SK-N-SH (cell line): ENCODE measurements at regions not wholly inside any gene's neighbourhood (a gene's known extent, or its start where the extent isn't known, plus 50 kb on each side); places are given as distances from the start of the nearest gene placed in this dataset.

Experiments used
- CTCF ChIA-PET: fragments of 300-600, 350-600 bp; formaldehyde crosslinking; extraction: SDS; loops from one replicate; lab custom pipeline; 2021; lab: Yijun Ruan, JAX
- POLR2A ChIA-PET: fragments of 350-600 bp; sonication (Branson Sonifier 250); formaldehyde crosslinking; extraction: SDS; loops from one replicate; lab custom pipeline; 2020; ENCODE audit warnings: antibody characterized with exemption, inconsistent platforms; lab: Yijun Ruan, JAX
- DNase-seq: peaks from one replicate; pipeline ENCODE4 v3.0.0; 2012
- H2AFZ ChIP-seq: fragments of 200-600 bp; sonication (generic); 2 replicates; pipeline ENCODE4 v1.8.1; 2016; ENCODE audit warnings: antibody characterized with exemption, mild to moderate bottlenecking, low read depth
- H3F3A ChIP-seq: fragments of 200-600 bp; sonication (generic); replicated peaks from 2 replicates; pipeline ENCODE3; 2016; ENCODE audit warnings: antibody characterized with exemption, mild to moderate bottlenecking; ENCODE audit not compliant: insufficient read depth
- H3K27ac ChIP-seq, 2 experiments: fragments of 200-500 bp in 1 of 2; fragments of 200-600 bp in 1 of 2; sonication (Bioruptor generic) in 1 of 2; sonication (generic), shearing (Covaris generic) in 1 of 2; 2 replicates each; pipeline versions ENCODE4 v1.5.1 to v1.6.1; 2014 to 2016; ENCODE audit warnings: low read depth in 2 of 2, inconsistent platforms in 1 of 2, low read length in 1 of 2, mild to moderate bottlenecking in 1 of 2, mixed read lengths in 1 of 2
- H3K27me3 ChIP-seq: fragments of 200-600 bp; sonication (generic), shearing (Covaris generic); 2 replicates; pipeline ENCODE4 v1.6.1; 2016; ENCODE audit warnings: mixed run types; ENCODE audit not compliant: insufficient read depth
- H3K36me3 ChIP-seq, 2 experiments: fragments of 200-500 bp in 1 of 2; fragments of 200-600 bp in 1 of 2; sonication (Bioruptor generic) in 1 of 2; sonication (generic) in 1 of 2; replicated peaks in 1 of 2; 2 replicates each; pipeline versions ENCODE3 to v1.5.1; 2014 to 2016; ENCODE audit warnings: low read length in 1 of 2, mild to moderate bottlenecking in 1 of 2; ENCODE audit not compliant: insufficient read depth in 2 of 2, control insufficient read depth in 1 of 2
- H3K4me1 ChIP-seq, 2 experiments: fragments of 200-500 bp in 1 of 2; fragments of 200-600 bp in 1 of 2; sonication (Bioruptor generic) in 1 of 2; sonication (generic), shearing (Covaris generic) in 1 of 2; 2 replicates each; pipeline versions ENCODE4 v1.5.1 to v1.6.1; 2014 to 2016; ENCODE audit warnings: low read depth in 1 of 2, low read length in 1 of 2, mixed run types in 1 of 2; ENCODE audit not compliant: insufficient read depth in 2 of 2, control insufficient read depth in 1 of 2
- H3K4me2 ChIP-seq: fragments of 200-600 bp; sonication (generic), shearing (Covaris generic); 2 replicates; pipeline ENCODE4 v1.6.1; 2017; ENCODE audit warnings: mixed run types
- H3K4me3 ChIP-seq, 2 experiments: fragments of 200-500 bp in 1 of 2; fragments of 200-600 bp in 1 of 2; sonication (Bioruptor generic) in 1 of 2; sonication (generic), shearing (Covaris generic) in 1 of 2; 2 replicates each; pipeline versions ENCODE4 v1.5.1 to v1.8.1; 2014 to 2016; ENCODE audit warnings: low read depth in 2 of 2, inconsistent platforms in 1 of 2, low read length in 1 of 2, mild to moderate bottlenecking in 1 of 2, mixed read lengths in 1 of 2, moderate library complexity in 1 of 2
- H3K79me2 ChIP-seq: fragments of 200-600 bp; sonication (generic); 2 replicates; pipeline ENCODE4 v1.8.1; 2017; ENCODE audit warnings: mild to moderate bottlenecking; ENCODE audit not compliant: insufficient read depth
- H3K9ac ChIP-seq: fragments of 200-600 bp; sonication (generic); 2 replicates; pipeline ENCODE4 v1.6.1; 2017; ENCODE audit warnings: mixed run types
- H3K9me2 ChIP-seq: fragments of 200-600 bp; sonication (generic); 2 replicates; pipeline ENCODE4 v1.6.1; 2017; ENCODE audit warnings: mixed run types
- H3K9me3 ChIP-seq: fragments of 200-600 bp; sonication (generic); 2 replicates; pipeline ENCODE4 v1.6.1; 2017; ENCODE audit warnings: mixed run types, mild to moderate bottlenecking, moderate library complexity
- H4K20me1 ChIP-seq: fragments of 200-600 bp; sonication (generic); 2 replicates; pipeline ENCODE4 v1.6.1; 2017; ENCODE audit warnings: mild to moderate bottlenecking, mixed run types; ENCODE audit not compliant: insufficient read depth
- ELF1 ChIP-seq: IDR thresholded peaks from 2 replicates; pipeline ENCODE4 v1.4.0; 2012
- EP300 ChIP-seq, 2 experiments: IDR thresholded peaks; 2 replicates each; pipeline versions ENCODE4 v1.4.0 to v1.6.1; 2012; ENCODE audit warnings: borderline replicate concordance in 1 of 2, low read depth in 1 of 2, low read length in 1 of 2
- EZH2phosphoT487 ChIP-seq: fragments of 200-600 bp; sonication (generic); IDR thresholded peaks from 2 replicates; pipeline ENCODE4 v1.6.1; 2017; ENCODE audit warnings: low read depth, mixed run types, mild to moderate bottlenecking, antibody characterized with exemption, moderate library complexity, borderline replicate concordance
- FOXJ3 ChIP-seq: sonication (generic); formaldehyde crosslinking; IDR thresholded peaks from 2 replicates; pipeline ENCODE4 v1.5.1; 2020; ENCODE audit warnings: mild to moderate bottlenecking, missing genetic modification reagents
- GABPA ChIP-seq: IDR thresholded peaks from 2 replicates; pipeline ENCODE4 v1.4.0; 2012; ENCODE audit warnings: low read depth, mild to moderate bottlenecking
- IRF3 ChIP-seq: fragments of 150-350 bp; IDR thresholded peaks from 2 replicates; pipeline ENCODE4 v1.6.1; 2016; ENCODE audit warnings: mild to moderate bottlenecking, low read depth, low read length
- MEF2A ChIP-seq: IDR thresholded peaks from 2 replicates; pipeline ENCODE4 v1.4.0; 2012; ENCODE audit warnings: low read depth, borderline replicate concordance
- RAD21 ChIP-seq: IDR thresholded peaks from 2 replicates; pipeline ENCODE4 v1.6.1; 2012; ENCODE audit warnings: mild to moderate bottlenecking, low read length
- REST ChIP-seq: IDR thresholded peaks from 2 replicates; pipeline ENCODE4 v1.6.1; 2012; ENCODE audit warnings: mild to moderate bottlenecking, low read depth, low read length, moderate library complexity
- RXRA ChIP-seq: IDR thresholded peaks from 2 replicates; pipeline ENCODE4 v1.4.0; 2012; ENCODE audit warnings: low read depth, mild to moderate bottlenecking, borderline replicate concordance
- TAF1 ChIP-seq: IDR thresholded peaks from 2 replicates; pipeline ENCODE4 v1.6.1; 2012; ENCODE audit warnings: low read depth, mild to moderate bottlenecking, low read length, moderate library complexity, borderline replicate concordance
- TCF12 ChIP-seq: IDR thresholded peaks from 2 replicates; pipeline ENCODE4 v1.4.0; 2012
- USF1 ChIP-seq: IDR thresholded peaks from 2 replicates; pipeline ENCODE4 v1.4.0; 2012; ENCODE audit warnings: low read depth, borderline replicate concordance
- USF2 ChIP-seq: fragments of 150-350 bp; IDR thresholded peaks from 2 replicates; pipeline ENCODE4 v1.6.1; 2017; ENCODE audit warnings: antibody characterized with exemption, low read length, low read depth, borderline replicate concordance
- ZBTB33 ChIP-seq: IDR thresholded peaks from 2 replicates; pipeline ENCODE4 v1.4.0; 2012; ENCODE audit warnings: low read depth, borderline replicate concordance
- WGBS: methylation state at CpG from one replicate; pipeline ENCODE4 v1.1.6; 2017; ENCODE audit warnings: low lambda C conversion rate; 5-methylcytosine and 5-hydroxymethylcytosine counted together

- TF ChIP-seq USF2, result no peak
These were observed 222.9 kb upstream of the CELF2 start (continued) for GRCh38 chr10:10794791-10795191.

GRCh38 chr10:10796061-10796773 lies 221.5 kb upstream of the CELF2 start:
- POLR2A ChIA-PET, result no interaction called here
- Histone ChIP-seq H3K79me2 (no peaks in the 10 kb centered on the region), H3K9me2 (no peaks in the 10 kb centered on the region), H4K20me1 (no peaks in the 10 kb centered on the region), H3K4me1 (no peaks in the 10 kb centered on the region), H2AFZ (no peak overlapping the region), H3K9ac (no peak overlapping the region), H3K9me3 (no peaks in the 10 kb centered on the region), H3K27ac (no peak overlapping the region)
- WGBS, result 54% methylated on average over 8 of the region's 8 CpGs
- CTCF ChIA-PET, result no interaction called here
- TF ChIP-seq EP300 (IDR thresholded peaks at IDR 0.05; ENCODE audit: borderline replicate concordance in 1 of 2, low read depth in 1 of 2, low read length in 1 of 2), result no peak
- no peak for TF ChIP-seq REST
- no peak for TF ChIP-seq RXRA
- TF ChIP-seq, all 33 proteins: peak for 0
- H3K4me2 ChIP-seq, result no peak overlapping the region
- no peaks in the 10 kb centered on the region for H3F3A ChIP-seq
- DNase-seq, result no peak
- no peaks in the 10 kb centered on the region for H3K36me3 ChIP-seq
- no peak overlapping the region for H3K4me3 ChIP-seq
- H3K27me3 ChIP-seq, result no peaks in the 10 kb centered on the region

GRCh38 chr10:10796774-10797415 lies 220.8 kb upstream of the CELF2 start:
- Histone ChIP-seq H2AFZ (no peak overlapping the region), H3K4me3 (no peak overlapping the region), H3F3A (no peaks in the 10 kb centered on the region), H4K20me1 (no peaks in the 10 kb centered on the region), H3K9me3 (no peaks in the 10 kb centered on the region), H3K27ac (no peak overlapping the region), H3K36me3 (no peaks in the 10 kb centered on the region), H3K27me3 (no peaks in the 10 kb centered on the region), H3K9ac (no peak overlapping the region), H3K9me2 (no peaks in the 10 kb centered on the region), H3K4me2 (no peak overlapping the region), H3K79me2 (no peaks in the 10 kb centered on the region), H3K4me1 (no peaks in the 10 kb centered on the region)
- WGBS, result 35% methylated on average over 6 of the region's 6 CpGs
- CTCF ChIA-PET, result interaction anchor here (0.6 kb wide), 1 partner anchor 67 kb away, joined by 3 read pairs; no protein-coding TSS in a partner anchor
- no peak for DNase-seq
- POLR2A ChIA-PET, result no interaction called here
- TF ChIP-seq TCF12 (no peak), ZBTB33 (no peak), RAD21 (no peak), EZH2phosphoT487 (no peak), IRF3 (no peak), TAF1 (no peak), ELF1 (no peak), FOXJ3 (no peak), MEF2A (no peak), GABPA (no peak), USF1 (no peak)
